KMS-11 (cell line): ENCODE measurements at regions not wholly inside any gene's neighbourhood (a gene's known extent, or its start where the extent isn't known, plus 50 kb on each side); places are given as distances from the start of the nearest gene placed in this dataset.

Experiments
- H2AFZ ChIP-seq: fragments of 200-600 bp; sonication (generic); 2 replicates; pipeline ENCODE4 v1.6.1; 2016; ENCODE audit warnings: antibody characterized with exemption, mixed run types, low read depth
- H3K27ac ChIP-seq: fragments of 200-600 bp; sonication (generic); 2 replicates; pipeline ENCODE4 v1.6.1; 2016; ENCODE audit warnings: mild to moderate bottlenecking, mixed run types
- H3K27me3 ChIP-seq: fragments of 200-600 bp; sonication (generic); 2 replicates; pipeline ENCODE4 v1.6.1; 2017; ENCODE audit warnings: mild to moderate bottlenecking, low read depth, mixed run types, moderate library complexity; ENCODE audit not compliant: insufficient read depth
- H3K36me3 ChIP-seq: fragments of 200-600 bp; sonication (generic); 2 replicates; pipeline ENCODE4 v1.6.1; 2017; ENCODE audit warnings: mild to moderate bottlenecking, mixed run types; ENCODE audit not compliant: insufficient read depth
- H3K4me1 ChIP-seq: fragments of 200-600 bp; sonication (generic); 2 replicates; pipeline ENCODE4 v1.6.1; 2016; ENCODE audit warnings: mild to moderate bottlenecking, low read depth, mixed run types; ENCODE audit not compliant: poor library complexity, severe bottlenecking
- H3K4me2 ChIP-seq: fragments of 200-600 bp; sonication (generic); 2 replicates; pipeline ENCODE4 v1.7.0; 2016; ENCODE audit warnings: mild to moderate bottlenecking, mixed run types
- H3K4me3 ChIP-seq: fragments of 200-600 bp; sonication (generic); IDR thresholded peaks from 2 replicates; pipeline ENCODE4 v1.6.1; 2017; ENCODE audit warnings: low read depth, low read length, mixed read lengths; ENCODE audit not compliant: insufficient read depth
- H3K79me2 ChIP-seq: fragments of 200-600 bp; sonication (generic); 2 replicates; pipeline ENCODE4 v1.6.1; 2016; ENCODE audit warnings: low read depth, mixed run types; ENCODE audit not compliant: insufficient read depth
- H3K9ac ChIP-seq: fragments of 200-600 bp; sonication (generic); 2 replicates; pipeline ENCODE4 v1.6.1; 2016; ENCODE audit warnings: mild to moderate bottlenecking, mixed run types
- H4K20me1 ChIP-seq: fragments of 200-600 bp; sonication (generic); 2 replicates; pipeline ENCODE4 v1.6.1; 2016; ENCODE audit warnings: mild to moderate bottlenecking, mixed run types; ENCODE audit not compliant: insufficient read depth
- TF ChIP-seq, protein P1 (sequence below): fragments of 200-600 bp; sonication (generic); conservative IDR thresholded peaks from 2 replicates; pipeline ENCODE4 v1.6.1; 2017; ENCODE audit warnings: low read depth, mild to moderate bottlenecking, antibody characterized with exemption, low read length, moderate library complexity, mixed read lengths

DNA sequence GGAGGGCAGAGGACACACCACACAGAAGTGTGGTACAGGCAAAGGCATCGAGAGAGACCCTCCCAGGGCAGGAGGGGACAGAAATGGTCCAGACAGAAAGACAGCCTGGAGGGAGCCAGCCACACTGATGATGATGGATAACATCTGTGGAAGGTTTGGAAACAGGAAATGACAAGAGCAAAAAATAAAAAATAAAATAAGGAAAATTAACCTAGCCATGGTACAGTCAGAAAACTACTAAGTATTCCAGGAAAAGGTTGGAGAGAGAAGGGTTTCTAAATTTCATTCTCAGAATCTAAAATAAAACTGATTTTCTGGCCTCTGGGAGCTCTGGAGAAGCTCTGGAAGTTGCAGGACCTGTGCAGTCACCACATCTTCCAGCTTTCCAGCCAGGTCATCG, 115.2 kb upstream of the VSTM2B start:
- TF ChIP-seq, protein P1, sequence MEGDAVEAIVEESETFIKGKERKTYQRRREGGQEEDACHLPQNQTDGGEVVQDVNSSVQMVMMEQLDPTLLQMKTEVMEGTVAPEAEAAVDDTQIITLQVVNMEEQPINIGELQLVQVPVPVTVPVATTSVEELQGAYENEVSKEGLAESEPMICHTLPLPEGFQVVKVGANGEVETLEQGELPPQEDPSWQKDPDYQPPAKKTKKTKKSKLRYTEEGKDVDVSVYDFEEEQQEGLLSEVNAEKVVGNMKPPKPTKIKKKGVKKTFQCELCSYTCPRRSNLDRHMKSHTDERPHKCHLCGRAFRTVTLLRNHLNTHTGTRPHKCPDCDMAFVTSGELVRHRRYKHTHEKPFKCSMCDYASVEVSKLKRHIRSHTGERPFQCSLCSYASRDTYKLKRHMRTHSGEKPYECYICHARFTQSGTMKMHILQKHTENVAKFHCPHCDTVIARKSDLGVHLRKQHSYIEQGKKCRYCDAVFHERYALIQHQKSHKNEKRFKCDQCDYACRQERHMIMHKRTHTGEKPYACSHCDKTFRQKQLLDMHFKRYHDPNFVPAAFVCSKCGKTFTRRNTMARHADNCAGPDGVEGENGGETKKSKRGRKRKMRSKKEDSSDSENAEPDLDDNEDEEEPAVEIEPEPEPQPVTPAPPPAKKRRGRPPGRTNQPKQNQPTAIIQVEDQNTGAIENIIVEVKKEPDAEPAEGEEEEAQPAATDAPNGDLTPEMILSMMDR, result no peak
- H3K79me2 ChIP-seq, result no peaks in the 10 kb centered on the region
- no peak overlapping the region for H3K27ac ChIP-seq
- no peaks in the 10 kb centered on the region for H4K20me1 ChIP-seq
- no peak overlapping the region for H3K4me2 ChIP-seq
- H3K4me3 ChIP-seq, result no peak overlapping the region
- no peak overlapping the region for H3K9ac ChIP-seq
- H3K27me3 ChIP-seq, result no peaks in the 10 kb centered on the region
- no peak overlapping the region for H2AFZ ChIP-seq
- H3K36me3 ChIP-seq, result no peaks in the 10 kb centered on the region
- H3K4me1 ChIP-seq, result no peaks in the 10 kb centered on the region

DNA sequence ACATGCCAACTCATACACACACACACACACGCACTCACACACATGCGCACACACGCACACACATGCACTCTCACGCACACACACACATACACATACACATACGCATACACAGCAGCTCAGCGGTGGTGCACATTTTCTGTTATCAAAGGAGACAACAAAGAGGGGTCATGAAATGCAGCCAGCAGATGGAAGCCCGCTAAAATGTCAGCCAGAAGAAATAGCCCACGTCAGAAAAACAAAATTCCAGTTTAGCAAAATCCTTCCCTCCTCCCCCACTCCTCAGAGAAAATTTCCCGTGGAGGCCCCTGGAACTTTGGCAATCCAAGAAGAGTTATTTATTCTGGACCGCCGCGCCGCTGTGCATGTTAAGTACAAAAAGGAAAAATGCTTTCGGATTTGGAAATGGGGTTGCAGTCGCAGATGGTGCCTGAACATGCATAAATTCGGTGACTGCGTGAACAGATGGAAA, 114.6 kb upstream of the VSTM2B start:
- H3K36me3 ChIP-seq, result no peaks in the 10 kb centered on the region
- H2AFZ ChIP-seq, result no peak overlapping the region

GRCh38 chr19:29413435-29413834, 112.4 kb upstream of the VSTM2B start:
- H3K36me3 ChIP-seq, result no peaks in the 10 kb centered on the region
- no peaks in the 10 kb centered on the region for H3K79me2 ChIP-seq
- TF ChIP-seq, protein P1, result no peak
- H3K9ac ChIP-seq, result no peak overlapping the region
- H3K27me3 ChIP-seq, result no peaks in the 10 kb centered on the region
- H2AFZ ChIP-seq, result no peak overlapping the region
- no peak overlapping the region for H3K27ac ChIP-seq
- H3K4me1 ChIP-seq, result no peaks in the 10 kb centered on the region
- H3K4me3 ChIP-seq, result no peak overlapping the region
- H4K20me1 ChIP-seq, result no peaks in the 10 kb centered on the region
- H3K4me2 ChIP-seq, result no peak overlapping the region

More for the DNA sequence above, 114.6 kb upstream of the VSTM2B start:
- TF ChIP-seq, protein P1, result no peak
- no peak overlapping the region for H3K4me2 ChIP-seq
- no peak overlapping the region for H3K4me3 ChIP-seq
- H4K20me1 ChIP-seq, result no peaks in the 10 kb centered on the region
- H3K4me1 ChIP-seq, result no peaks in the 10 kb centered on the region
- no peaks in the 10 kb centered on the region for H3K79me2 ChIP-seq
- H3K9ac ChIP-seq, result no peak overlapping the region
- no peak overlapping the region for H3K27ac ChIP-seq
- H3K27me3 ChIP-seq, result no peaks in the 10 kb centered on the region

GRCh38 chr19:29415507-29415906, 110.3 kb upstream of the VSTM2B start:
- TF ChIP-seq, protein P1, result no peak
- H3K9ac ChIP-seq, result no peak overlapping the region

GRCh38 chr19:29417048-29417447, 108.7 kb upstream of the VSTM2B start:
- Histone ChIP-seq H3K4me3 (no peak overlapping the region), H3K36me3 (no peaks in the 10 kb centered on the region), H2AFZ (no peak overlapping the region), H3K79me2 (no peaks in the 10 kb centered on the region), H3K4me2 (no peak overlapping the region), H3K27me3 (no peaks in the 10 kb centered on the region), H3K9ac (no peak overlapping the region), H3K4me1 (no peaks in the 10 kb centered on the region), H3K27ac (no peak overlapping the region), H4K20me1 (no peaks in the 10 kb centered on the region)
- TF ChIP-seq, protein P1, result no peak

More at GRCh38 chr19:29415507-29415906, 110.3 kb upstream of the VSTM2B start:
- H4K20me1 ChIP-seq, result no peaks in the 10 kb centered on the region
- H3K4me1 ChIP-seq, result no peaks in the 10 kb centered on the region
- no peak overlapping the region for H2AFZ ChIP-seq
- H3K4me3 ChIP-seq, result no peak overlapping the region
- H3K4me2 ChIP-seq, result no peak overlapping the region
- H3K27me3 ChIP-seq, result no peaks in the 10 kb centered on the region
- H3K27ac ChIP-seq, result no peak overlapping the region
- no peaks in the 10 kb centered on the region for H3K79me2 ChIP-seq
- H3K36me3 ChIP-seq, result no peaks in the 10 kb centered on the region
